ENCODE measurements at regions not wholly inside any gene's neighbourhood (a gene's known extent, or its start where the extent isn't known, plus 50 kb on each side); places are given as distances from the start of the nearest gene placed in this dataset.
"Not testable (repeated sequence)": the region's sequence is repeated elsewhere in the genome, so short reads cannot be mapped to it uniquely, and the experiment has no call there.

DNA sequence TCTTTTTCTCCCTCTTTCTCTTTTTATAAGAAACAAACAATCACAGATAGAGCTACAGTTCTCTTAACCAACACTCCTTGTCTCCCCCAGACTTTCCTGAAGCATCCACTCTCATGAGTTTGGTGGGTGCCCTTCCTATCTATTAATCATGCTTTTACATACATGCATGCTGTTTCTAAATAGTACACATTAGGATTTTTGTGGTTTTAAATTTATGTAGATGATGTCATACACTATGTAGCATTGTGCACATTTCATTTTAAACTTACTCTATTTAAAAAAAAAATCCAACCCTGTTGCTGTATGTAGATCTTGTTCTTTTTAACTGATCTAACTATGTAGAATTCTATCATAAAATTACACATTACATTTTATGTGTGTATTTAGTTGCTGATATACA is 104.3 kb upstream of the MRPS22 start:
- DNase-seq (ENCODE audit: low spot score): no peak

DNA sequence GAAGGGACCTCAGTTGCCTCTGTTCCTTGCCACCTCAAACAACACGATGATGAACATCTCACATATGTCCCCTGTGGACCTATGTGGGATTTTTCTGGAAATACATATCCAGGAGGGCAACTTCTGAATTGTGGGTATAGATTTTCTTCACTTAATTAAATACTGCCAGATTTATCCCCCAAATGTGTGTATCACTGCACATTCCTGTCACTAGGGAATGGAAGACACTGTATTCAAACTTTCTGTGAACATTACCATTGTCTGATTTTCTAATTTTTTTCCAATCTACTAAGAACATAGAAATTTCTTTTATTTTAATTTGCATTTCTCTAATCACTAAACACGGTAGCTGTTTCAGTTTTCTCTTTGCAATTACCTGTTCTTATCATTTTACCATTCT is 102.0 kb upstream of the MRPS22 start:
- no peak for DNase-seq (ENCODE audit: low spot score)

DNA sequence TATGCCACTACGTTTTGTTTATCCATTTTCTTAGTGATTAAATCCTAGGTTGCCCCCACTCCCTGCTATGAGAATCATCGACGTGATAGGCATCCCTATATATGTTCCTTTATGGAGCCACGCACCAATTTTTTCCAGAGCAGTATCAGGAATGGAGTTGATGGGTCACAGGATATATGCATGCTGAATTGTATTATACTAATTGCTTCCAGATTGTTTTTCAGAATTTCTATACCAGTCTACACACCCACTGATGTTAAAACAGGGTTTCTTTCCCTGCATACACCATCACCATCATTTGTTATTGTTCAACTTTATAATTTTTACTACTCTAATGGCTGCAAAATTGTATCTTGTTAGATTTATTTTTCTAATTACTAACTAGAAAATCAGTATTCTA is 100.1 kb upstream of the MRPS22 start:
- no peak for DNase-seq (ENCODE audit: low spot score)

DNA sequence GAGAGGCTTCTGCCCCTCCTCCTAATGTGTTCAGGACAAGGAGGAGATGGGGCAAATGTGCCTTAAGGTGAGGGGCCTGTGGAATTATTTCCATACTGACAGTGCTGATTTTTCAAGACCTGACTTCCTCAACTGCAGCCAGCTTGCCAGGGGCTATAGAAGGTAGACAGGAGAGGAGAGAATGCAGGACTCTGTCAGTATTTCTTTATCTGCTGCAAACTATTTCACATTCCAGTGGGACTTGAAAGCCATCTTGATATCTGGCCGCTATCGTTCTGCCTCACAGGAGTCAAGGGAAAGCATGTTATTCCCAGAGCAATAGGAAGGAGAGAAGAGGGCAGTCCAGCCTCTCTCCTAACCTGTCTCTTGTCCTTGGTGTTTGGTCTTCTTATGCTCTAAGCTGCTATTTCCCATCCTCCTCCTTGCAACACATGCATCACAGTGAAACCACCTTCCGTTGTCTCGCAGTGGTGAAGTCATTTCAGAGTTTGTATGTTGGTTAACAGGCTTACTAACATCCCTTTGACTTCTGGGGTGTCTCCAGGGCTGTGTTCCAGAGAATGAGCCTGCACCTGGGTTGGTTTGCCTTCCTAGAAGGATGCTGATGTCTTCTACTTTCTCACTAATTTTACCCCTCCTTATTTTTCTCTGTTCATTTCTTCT is 95.1 kb upstream of the MRPS22 start:
- DNase-seq (ENCODE audit: low spot score): no peak

DNA sequence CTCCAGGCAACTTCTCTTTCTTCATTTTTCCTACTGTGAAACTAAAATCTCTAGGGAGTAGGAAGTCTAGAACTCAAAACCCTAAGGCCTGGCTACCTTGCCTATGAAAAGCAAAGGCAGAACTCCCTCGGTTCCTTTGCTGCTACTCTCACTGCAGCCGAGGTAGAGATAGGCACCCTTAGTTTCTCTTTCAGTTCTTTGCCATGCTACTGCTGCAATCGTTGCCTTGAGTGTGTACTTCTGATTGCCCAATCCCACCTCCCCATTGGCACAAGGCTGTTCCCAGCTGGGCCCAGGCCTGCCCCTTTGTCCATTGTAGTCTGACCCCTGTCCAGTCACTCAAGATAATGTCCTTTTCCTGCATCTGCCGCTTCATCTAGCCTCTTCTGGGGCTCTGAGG is 92.3 kb upstream of the MRPS22 start:
- DNase-seq (ENCODE audit: low spot score): no peak

DNA sequence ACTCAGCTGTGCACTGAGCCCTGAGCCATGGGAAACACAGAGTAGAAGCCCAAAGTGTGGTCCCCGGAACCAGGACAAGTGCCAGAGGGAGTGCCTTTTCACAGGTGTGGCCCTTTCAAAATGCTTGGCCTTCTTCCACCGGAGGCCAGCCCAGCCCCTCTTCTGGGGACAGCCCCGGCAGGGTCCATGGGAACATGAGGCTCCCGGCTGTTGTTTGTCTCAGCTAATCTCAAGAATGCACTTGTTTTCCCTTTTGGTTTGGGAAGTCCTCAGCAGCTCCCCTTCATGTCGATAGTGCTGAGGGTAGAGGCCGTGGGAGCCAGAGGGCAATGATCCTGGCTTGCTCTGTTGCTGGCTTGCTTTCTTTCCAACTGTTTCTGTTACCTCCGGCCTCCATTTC is 91.1 kb upstream of the MRPS22 start:
- DNase-seq (ENCODE audit: low spot score): no peak

DNA sequence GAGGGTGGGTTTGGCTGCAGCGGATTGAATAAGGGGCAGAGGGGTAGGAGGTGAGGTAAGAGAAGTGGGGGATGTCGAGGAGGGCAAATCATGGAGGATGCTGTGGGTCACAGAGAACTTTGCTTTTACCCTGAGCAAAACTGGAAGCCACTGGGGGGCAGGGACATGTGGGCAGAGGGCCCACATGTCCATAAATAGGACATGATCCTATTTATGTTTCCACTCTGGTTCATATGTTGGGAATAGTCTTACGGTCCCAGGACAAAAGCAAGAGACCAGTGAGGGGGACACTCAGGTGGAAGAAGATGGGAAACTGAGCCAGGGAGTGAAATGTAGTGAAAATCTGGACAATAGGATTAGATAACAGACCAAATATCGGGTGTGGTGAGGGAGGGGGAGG is 85.5 kb upstream of the MRPS22 start:
- no peak for DNase-seq (ENCODE audit: low spot score)

DNA sequence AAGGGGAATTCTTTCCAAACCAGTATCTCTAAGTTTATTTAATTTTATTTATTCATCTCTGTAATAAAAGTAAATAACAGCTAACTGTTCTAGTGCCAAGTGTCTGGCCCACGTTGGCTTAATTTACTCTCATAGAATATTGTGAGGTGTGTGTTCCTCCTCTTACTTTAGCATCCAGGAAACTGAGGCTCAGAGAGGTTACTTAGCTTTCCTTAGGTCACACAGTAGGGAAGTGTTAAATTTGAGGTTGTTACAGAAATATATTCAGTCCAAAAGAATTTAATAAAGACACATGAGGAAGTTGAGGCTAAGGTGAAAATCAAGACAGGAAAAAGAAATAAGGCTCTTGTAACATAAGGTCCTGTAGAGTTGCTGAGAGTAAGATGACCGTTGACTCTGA is 84.4 kb upstream of the MRPS22 start:
- DNase-seq (ENCODE audit: low spot score): no peak

DNA sequence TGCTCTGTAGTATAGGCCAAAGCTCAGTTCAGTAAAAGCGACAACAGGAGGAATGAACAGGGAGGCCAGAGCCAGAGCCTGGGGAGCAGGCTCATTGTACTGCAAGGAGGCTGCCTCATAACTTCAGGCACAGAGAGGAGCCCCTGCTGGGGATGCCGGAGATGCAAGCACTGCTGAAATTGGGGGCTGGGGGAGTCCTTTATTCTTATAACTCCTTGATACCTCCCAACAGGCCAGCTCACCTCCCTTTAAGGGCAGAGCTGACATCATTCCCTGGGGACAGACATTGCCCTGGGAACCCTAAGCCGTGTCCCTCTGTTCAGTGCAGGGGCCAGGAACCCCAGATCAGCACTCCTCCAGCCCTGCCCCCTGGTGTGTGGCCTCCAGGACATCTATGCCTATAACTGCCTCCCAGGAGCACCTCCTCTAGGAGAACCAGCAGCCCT is 83.8 kb upstream of the MRPS22 start:
- no peak for DNase-seq (ENCODE audit: low spot score)

DNA sequence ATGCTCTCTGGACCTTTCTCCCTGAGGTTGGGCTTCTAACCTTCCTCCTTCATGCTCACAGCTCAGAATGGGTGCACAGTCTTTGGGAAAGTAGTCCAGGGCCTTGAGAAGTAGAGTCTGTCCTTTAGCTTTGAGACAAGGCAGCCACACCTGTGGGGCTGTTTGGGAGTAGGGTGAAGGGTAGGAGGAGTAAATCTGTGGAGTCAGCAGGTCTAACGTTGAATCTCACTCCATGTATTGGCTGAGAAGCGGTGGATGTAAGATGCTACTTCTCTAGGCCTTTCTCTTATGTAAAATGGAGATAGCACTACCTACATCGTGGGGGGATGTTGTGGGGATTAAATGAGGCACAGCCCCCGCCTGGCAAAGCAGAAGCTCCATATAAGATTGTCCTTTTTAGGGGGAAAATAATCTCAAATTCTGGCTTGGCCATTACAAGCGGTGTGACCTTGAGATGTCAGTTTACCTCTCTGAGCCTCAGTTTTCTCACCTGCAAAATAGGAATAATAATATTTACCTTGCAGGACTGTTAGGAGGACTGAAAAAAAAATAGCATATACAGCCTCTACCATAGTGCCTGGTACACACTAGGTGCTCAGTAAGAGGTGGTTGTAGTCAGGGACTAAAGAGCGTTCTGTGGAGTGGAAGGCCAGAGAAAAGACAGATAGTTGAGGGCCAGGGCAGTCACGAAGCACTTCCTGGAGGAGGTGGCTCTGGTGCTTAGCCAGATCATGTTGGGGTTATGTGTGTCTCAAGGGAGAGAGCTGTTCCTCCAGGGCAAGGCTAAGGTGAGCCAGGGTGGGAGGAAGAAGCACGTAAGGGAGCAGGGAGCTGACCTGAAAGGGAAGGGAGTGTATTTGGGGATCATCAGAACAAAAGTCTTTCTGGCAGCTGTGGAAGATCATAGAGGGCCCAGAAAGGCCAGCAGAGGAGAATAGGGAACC is 82.8 kb upstream of the MRPS22 start:
- DNase-seq (ENCODE audit: low spot score): no peak

DNA sequence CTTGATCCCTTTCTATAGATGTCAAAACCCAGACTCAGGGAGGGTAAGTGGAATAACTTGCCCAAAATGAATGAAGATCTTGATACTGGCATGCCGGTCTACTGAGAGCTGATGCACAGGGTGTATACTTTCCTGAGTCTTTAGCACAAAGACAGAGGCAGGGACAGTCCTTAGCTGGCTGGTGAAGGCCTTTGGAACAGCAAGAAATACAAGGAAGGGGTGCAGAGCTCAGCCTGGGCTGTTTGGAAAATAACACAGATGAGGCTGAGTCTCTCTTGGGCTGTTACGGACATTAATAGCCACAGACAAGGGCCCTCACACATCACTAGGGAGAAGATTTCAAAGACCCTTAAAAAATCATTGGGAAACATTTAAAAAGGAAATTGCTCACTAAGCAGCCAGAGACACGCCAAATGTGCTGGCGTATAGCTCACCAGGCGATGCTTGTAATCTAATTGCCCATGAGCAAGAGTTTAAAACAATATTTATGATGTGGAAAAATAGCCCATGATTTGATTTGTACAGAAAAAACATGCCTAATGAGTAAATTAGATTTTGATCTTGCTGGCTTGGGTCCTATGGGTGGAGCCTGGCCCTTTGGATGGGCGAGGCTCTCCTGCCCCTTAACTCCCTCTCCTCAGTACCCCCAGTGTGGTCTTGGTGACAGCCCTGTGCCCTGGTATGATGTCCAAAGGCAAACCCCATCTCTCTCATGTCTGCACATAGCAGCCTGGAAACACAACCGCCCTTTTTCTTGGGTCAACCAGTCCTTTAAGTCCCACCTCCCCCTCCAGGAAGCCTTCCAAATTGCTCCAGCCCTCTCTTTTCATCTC is 81.8 kb upstream of the MRPS22 start:
- DNase-seq (ENCODE audit: low spot score): no peak

DNA sequence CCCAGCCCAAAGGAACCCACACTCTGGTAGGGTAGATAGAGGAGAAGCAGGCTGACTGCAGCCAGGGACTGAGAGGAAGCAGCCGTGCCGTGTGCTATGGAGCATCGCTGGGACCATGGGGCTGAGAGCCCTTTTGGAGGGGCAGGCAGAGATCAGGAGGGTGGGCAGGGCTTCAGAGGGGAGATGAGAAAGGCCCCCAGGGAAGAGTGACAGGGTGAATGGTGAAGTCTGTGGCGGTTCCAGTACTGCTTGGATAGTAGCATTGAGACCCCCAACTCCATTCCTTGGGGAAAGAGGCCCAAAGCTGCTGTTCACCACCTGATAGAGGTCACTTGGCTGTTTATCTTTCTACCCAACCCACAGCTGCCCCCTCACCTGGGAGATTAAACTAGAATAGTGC is 80.0 kb upstream of the MRPS22 start:
- no peak for DNase-seq (ENCODE audit: low spot score)

DNA sequence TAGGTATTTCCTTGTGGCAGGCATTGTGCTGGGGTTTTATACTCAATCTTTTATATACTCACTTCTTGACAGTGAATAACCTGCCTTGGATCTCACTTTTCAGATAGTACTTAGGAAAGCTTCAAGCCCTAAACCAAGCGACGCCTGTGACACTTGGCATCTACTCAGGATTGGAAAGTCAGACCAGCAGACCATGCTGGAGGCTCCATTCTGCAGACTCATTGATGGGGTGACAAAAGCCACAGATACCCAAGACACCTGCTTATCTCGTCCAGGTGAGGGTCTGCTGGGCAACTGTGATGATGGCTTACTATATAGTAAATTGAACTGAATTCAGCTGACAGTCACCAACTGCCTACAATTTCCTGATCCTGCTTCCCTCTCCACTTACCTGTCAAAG is 79.4 kb upstream of the MRPS22 start:
- DNase-seq (ENCODE audit: low spot score): no peak

DNA sequence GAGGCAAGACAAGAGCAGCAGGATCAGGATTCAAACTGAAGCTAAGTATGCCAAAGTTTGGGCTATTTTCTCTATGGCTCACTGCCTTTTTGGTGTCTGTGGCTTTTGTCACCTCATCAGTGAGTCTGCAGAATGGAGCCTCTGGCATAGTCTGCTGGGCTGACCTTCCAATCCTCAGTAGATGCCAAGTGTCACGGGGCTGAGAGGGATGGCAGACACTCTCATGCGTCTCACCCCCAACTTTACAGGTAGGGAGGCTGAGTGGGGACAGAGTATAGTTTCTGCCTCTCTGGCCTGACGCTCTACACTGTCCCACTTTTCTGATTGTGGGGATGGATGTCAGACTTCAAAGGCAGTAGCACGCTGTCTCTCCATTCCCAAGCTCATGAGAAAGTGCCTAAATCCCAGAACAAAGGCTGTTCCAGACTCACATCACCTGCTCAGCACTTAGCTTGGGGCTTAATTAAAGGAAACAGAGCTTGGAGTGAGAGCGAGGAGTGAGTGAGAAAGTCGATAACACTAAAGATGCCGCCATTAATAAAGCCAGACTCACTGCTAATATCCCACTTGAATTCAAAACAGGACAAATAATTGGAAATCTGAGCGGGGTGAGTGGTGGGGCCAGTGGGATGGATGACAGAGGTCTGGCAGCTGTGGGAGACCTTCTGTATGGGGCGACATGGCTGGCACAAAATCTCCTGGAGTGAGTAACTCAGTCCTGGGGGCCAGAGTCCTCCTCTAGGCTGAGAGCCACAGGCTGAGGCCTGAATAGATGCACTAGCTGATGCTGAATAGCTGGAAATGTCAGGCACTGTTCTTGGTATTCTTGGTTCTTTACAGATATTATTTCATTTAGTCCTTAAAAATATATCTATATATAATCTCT is 78.4 kb upstream of the MRPS22 start:
- no peak for DNase-seq (ENCODE audit: low spot score)

DNA sequence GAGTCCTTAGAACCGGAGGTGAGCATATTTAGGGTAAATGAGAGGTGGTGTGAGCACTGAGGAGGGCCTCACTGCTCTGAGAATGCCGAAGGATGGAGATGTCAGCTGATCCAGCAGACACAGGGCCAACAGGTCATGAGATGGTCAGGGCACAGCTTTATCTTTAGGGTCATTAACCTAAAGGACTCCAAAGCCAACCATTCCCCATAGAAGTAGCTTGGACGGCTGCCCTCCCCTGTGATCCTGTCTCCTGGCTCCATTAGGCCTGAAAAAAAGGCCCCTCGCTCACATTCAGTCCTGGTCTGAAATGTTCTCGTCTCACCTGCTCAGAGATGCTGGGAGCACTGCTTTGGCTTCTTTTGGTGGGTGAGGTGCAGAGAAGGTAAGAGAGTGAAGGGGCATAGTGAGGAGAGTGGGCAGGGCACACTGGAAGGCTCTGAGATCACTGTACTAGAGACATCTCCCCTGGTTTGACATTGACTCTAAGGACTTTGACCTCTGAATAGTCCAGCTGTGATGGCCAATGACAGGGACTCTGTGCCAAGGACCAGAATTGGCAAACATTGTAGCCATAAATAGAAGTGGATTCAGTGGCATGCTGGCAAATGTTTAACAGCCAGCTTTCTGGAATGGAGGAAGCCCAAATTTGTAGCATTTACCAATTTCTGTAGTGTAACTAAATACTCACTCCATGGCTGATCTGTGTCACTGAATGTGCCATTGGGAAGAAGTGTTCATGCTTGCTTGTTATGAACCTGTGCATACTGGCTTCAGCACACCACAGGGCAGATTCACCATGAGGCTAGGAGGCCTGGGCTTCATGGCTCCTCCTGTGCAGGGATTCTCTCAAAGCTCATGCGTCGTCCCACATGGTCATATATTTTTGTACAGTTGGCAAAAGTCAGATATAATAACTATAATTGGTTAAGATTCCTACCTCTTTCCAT is 76.2 kb upstream of the MRPS22 start:
- no peak for DNase-seq (ENCODE audit: low spot score)

DNA sequence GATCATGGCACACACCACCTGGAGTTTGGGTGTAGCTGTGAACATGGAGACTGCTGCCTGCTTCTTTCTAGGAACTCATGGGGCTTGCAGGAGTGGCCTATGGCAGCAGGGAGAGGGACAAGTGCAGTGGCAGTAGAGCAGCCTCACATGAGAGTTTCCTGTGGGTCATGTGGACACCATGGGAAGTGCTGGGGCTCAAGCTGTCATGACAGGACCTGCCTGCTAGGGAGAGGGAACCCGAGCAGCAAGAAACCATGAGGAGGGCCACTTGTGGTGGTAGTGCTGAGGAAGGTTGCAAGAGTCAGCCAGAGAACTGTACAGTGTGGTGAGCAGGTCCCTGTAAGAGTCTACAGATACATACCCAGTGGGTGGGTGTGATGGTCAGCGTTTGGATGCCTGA is 73.8 kb upstream of the MRPS22 start:
- no peak for DNase-seq (ENCODE audit: low spot score)

DNA sequence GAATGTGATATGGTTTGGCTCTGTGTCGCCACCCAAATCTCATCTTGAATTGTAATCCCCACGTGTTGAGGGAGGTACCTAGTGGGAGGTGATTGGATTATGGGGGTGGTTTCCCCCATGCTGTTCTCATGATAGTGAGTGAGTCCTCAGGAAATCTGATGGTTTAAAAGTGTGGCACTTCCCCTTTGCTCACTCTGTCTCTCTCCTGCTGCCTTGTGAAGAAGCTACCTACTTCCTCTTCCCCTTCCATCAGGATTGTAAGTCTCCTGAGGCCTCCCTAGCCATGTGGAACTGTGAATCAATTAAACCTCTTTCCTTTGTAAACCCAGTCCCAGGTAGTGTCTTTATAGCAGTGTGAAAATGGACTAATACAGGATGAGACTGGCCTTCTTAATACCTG is 73.2 kb upstream of the MRPS22 start:
- not testable (repeated sequence) for DNase-seq (ENCODE audit: low spot score)

DNA sequence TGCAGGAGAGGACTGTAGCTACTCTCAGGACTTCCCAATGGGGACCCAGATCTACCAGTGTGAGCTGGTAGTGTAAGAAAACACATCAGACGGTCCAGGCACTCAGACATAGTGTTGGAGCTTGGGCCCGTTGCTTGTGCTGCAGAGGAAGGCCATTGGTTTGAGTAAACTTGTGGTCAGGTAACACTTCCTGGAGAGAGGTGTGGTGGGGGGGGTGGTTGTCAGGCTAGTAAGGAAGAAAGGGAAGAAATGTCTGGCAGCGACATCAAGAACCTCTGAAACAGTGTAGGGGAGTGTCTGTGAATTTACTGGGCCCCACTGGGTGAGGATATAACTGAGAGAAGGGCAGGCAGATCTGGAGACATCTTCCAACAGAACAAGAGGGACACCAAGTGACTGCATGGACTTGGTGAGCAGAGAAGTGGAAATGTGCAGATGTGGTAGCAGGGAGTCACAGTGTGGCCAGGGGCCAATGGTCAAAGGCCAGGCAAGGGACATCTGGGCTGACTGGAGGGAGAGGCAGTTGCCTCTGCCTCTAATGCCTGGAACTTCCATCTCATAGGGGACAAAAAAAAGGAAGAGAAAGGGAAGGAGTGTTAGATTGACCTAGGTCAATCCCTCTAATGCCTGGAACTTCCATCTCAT is 63.7 kb upstream of the MRPS22 start:
- no peak for DNase-seq (ENCODE audit: low spot score)

DNA sequence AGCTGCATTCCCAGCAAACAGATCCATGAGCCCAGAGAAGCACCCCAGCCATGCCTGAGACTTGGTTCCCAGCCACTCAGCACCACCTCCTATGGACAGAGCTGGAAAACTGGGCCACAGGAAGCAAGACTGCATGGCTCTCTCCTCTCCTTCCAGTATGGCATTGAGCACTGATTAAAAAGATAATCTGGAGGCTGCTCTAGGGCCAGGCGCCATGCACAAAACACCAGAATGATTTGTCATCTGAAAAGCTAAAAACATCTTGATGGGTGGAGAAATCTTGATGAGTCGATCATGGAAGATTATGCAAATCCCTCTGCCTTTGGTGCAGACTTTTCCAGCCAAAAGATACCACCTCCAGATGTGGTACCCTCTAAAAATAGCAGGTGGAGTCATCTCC is 62.7 kb upstream of the MRPS22 start:
- no peak for DNase-seq (ENCODE audit: low spot score)

All from RKO (cell line).